GM12878 (cell line): ENCODE measurements at regions not wholly inside any gene's neighbourhood (a gene's known extent, or its start where the extent isn't known, plus 50 kb on each side); places are given as distances from the start of the nearest gene placed in this dataset.

ENCODE experiments used
- ATAC-seq: fragments of 200-7000 bp; cut with Tn5 transposase; 3 replicates; pipeline ENCODE4 v1.9.1; 2020; ENCODE audit warnings: mild to moderate bottlenecking, moderate library complexity
- BruUV-seq: library from RNA; stranded (reverse); fragments of 400-500 nt; replicated peaks from 2 replicates; lab custom pipeline; 2021; lab: Mats Ljungman, UMichigan
- CTCF ChIA-PET: fragments of 300-600 bp; sonication (Branson Sonifier 250); formaldehyde crosslinking; extraction: SDS; loops from one replicate; lab custom pipeline; 2021; ENCODE audit warnings: inconsistent platforms; lab: Yijun Ruan, JAX
- POLR2A ChIA-PET: fragments of 350-600 bp; formaldehyde crosslinking; extraction: SDS; loops from one replicate; lab custom pipeline; 2021; ENCODE audit warnings: inconsistent platforms; lab: Charles Lee
- RAD21 ChIA-PET: fragments of 300-600 bp; sonication (Branson Sonifier 250); formaldehyde crosslinking; loops from one replicate; lab custom pipeline; 2023; ENCODE audit warnings: antibody characterized with exemption; ENCODE audit not compliant: unreplicated experiment; lab: Charles Lee
- SMC1A ChIA-PET: fragments of 300-600 bp; sonication (Branson Sonifier 250); formaldehyde crosslinking; loops from one replicate; lab custom pipeline; 2023; ENCODE audit not compliant: unreplicated experiment, uncharacterized antibody; lab: Charles Lee
- DNase-seq: peaks from one replicate; pipeline ENCODE4 v3.0.0-alpha.2; 2011; ENCODE audit warnings: low read depth, low spot score
- FAIRE-seq: peaks from 3 replicates; lab custom pipeline; 2011; peaks lifted over from hg19 to GRCh38; lab: Jason Lieb, UNC
- H2AFZ ChIP-seq: 2 replicates; pipeline ENCODE4 v1.6.0; 2011; ENCODE audit warnings: low read depth, low read length, control low read depth; ENCODE audit not compliant: control insufficient read depth
- H3K27ac ChIP-seq: 2 replicates; pipeline ENCODE4 v1.5.1; 2011; ENCODE audit warnings: control low read depth; ENCODE audit not compliant: control insufficient read depth, insufficient read depth
- H3K27me3 ChIP-seq, 2 experiments: replicated peaks in 1 of 2; 2 replicates each; pipeline versions ENCODE4 v1.6.0 to v1.6.1; 2011; ENCODE audit warnings: low read length in 1 of 2; ENCODE audit not compliant: control insufficient read depth in 2 of 2, insufficient read depth in 2 of 2
- H3K36me3 ChIP-seq, 2 experiments: 2 replicates each; pipeline ENCODE4 v1.5.1; 2011; ENCODE audit warnings: low read length in 1 of 2; ENCODE audit not compliant: control insufficient read depth in 2 of 2, insufficient read depth in 2 of 2
- H3K4me1 ChIP-seq: 2 replicates; pipeline ENCODE4 v1.6.1; 2011; ENCODE audit warnings: mild to moderate bottlenecking, low read length, moderate library complexity, mixed read lengths; ENCODE audit not compliant: control insufficient read depth, insufficient read depth
- H3K4me2 ChIP-seq: 2 replicates; pipeline ENCODE4 v1.6.0; 2011; ENCODE audit warnings: control low read depth; ENCODE audit not compliant: control insufficient read depth, insufficient read depth
- H3K4me3 ChIP-seq: fragments of 200-600 bp; sonication (generic); 2 replicates; pipeline ENCODE4 v1.5.1; 2016
- H3K79me2 ChIP-seq: 2 replicates; pipeline ENCODE4 v1.6.0; 2011; ENCODE audit warnings: low read length; ENCODE audit not compliant: control insufficient read depth, insufficient read depth
- H3K9ac ChIP-seq: 2 replicates; pipeline ENCODE4 v1.8.0; 2011; ENCODE audit warnings: low read length, control low read depth, mixed read lengths; ENCODE audit not compliant: control insufficient read depth, insufficient read depth
- H3K9me3 ChIP-seq: replicated peaks from 3 replicates; pipeline ENCODE4 v1.5.1; 2011; ENCODE audit warnings: mild to moderate bottlenecking, low read length; ENCODE audit not compliant: control insufficient read depth, insufficient read depth
- H4K20me1 ChIP-seq: 2 replicates; pipeline ENCODE4 v1.6.0; 2011; ENCODE audit not compliant: control insufficient read depth, insufficient read depth
- ATF7 ChIP-seq: fragments of 450-650 bp; IDR thresholded peaks from 2 replicates; pipeline ENCODE4 v1.6.1; 2016; ENCODE audit warnings: low read depth, mild to moderate bottlenecking
- CEBPZ ChIP-seq: fragments of 150-350 bp; IDR thresholded peaks from 2 replicates; pipeline ENCODE4 v1.6.1; 2016; ENCODE audit warnings: low read depth, low read length
- EZH2 ChIP-seq: IDR thresholded peaks from 2 replicates; pipeline ENCODE4 v1.6.1; 2012; ENCODE audit warnings: low read depth, mild to moderate bottlenecking, control low read depth, inconsistent platforms, low read length, borderline replicate concordance; ENCODE audit not compliant: control insufficient read depth
- IKZF2 ChIP-seq, 2 experiments: fragments of 450-650 bp; IDR thresholded peaks; 2 replicates each; pipeline ENCODE4 v1.6.1; 2017; ENCODE audit warnings: mild to moderate bottlenecking in 2 of 2, moderate library complexity in 2 of 2
- PBX3 ChIP-seq: IDR thresholded peaks from 2 replicates; pipeline ENCODE4 v1.6.1; 2011; ENCODE audit warnings: mild to moderate bottlenecking, low read depth, low read length, moderate library complexity; ENCODE audit not compliant: insufficient replicate concordance
- PKNOX1 ChIP-seq: fragments of 450-650 bp; IDR thresholded peaks from 2 replicates; pipeline ENCODE4 v1.6.1; 2016; ENCODE audit warnings: mild to moderate bottlenecking
- SKIL ChIP-seq: fragments of 450-650 bp; IDR thresholded peaks from 2 replicates; pipeline ENCODE4 v1.6.1; 2017; ENCODE audit warnings: mild to moderate bottlenecking, low read depth, inconsistent platforms; ENCODE audit not compliant: poor library complexity, severe bottlenecking
- SMARCA5 ChIP-seq: fragments of 450-650 bp; IDR thresholded peaks from 2 replicates; pipeline ENCODE4 v1.6.1; 2017; ENCODE audit warnings: mild to moderate bottlenecking
- SP1 ChIP-seq: IDR thresholded peaks from one replicate; pipeline ENCODE4 v1.6.1; 2011; ENCODE audit warnings: low read depth, low read length
- ZNF592 ChIP-seq: fragments of 450-650 bp; IDR thresholded peaks from 2 replicates; pipeline ENCODE4 v1.6.1; 2017; ENCODE audit warnings: mild to moderate bottlenecking, moderate library complexity
- in situ Hi-C: fragments of 300-500 bp; cut with MboI; formaldehyde crosslinking; loops from 9 replicates; pipeline ENCODE4 v1.14.3; 2018; ENCODE audit warnings: mixed read lengths
- intact Hi-C: fragments of 100-400 bp; cut with micrococcal nuclease; formaldehyde crosslinking; loops from one replicate; pipeline ENCODE4 v1.14.2; 2022; ENCODE audit not compliant: unreplicated experiment

GRCh38 chr7:88492153-88492552 lies 185.5 kb upstream of the STEAP4 start:
- H3K27me3 ChIP-seq = no peaks in the 10 kb centered on the region
- no peaks in the 10 kb centered on the region for H3K79me2 ChIP-seq
- H2AFZ ChIP-seq = no peak overlapping the region
- FAIRE-seq (no peak), DNase-seq (no peak), ATAC-seq (no peak)
- H3K36me3 ChIP-seq = no peaks in the 10 kb centered on the region
- H3K4me1 ChIP-seq = no peaks in the 10 kb centered on the region
- no peaks in the 10 kb centered on the region for H3K9me3 ChIP-seq
- H3K4me2 ChIP-seq = no peak overlapping the region
- intact Hi-C loops = no loop called here
- H4K20me1 ChIP-seq = no peaks in the 10 kb centered on the region
- in situ Hi-C loops = no loop called here
- H3K4me3 ChIP-seq = no peak overlapping the region
- H3K9ac ChIP-seq = no peak overlapping the region
- no TSS peak for BruUV-seq
- no peak overlapping the region for H3K27ac ChIP-seq
- RAD21 ChIA-PET = no interaction called here
- CTCF ChIA-PET = interaction anchor here (1.3 kb wide), 1 partner anchor 249 kb away, joined by 3 read pairs; no protein-coding TSS in a partner anchor
- SMC1A ChIA-PET = interaction anchor here (0.8 to 1.0 kb wide), 2 partner anchors 26 to 108 kb away, joined by 3 to 4 read pairs; no protein-coding TSS in a partner anchor
- POLR2A ChIA-PET = no interaction called here
- no peak for TF ChIP-seq SP1
- no peak for TF ChIP-seq ZNF592
- no peak for TF ChIP-seq IKZF2 (IDR thresholded peaks at IDR 0.05)
- no peak for TF ChIP-seq PKNOX1
- TF ChIP-seq EZH2 = no peak
- TF ChIP-seq SKIL = no peak
- TF ChIP-seq CEBPZ = no peak
- TF ChIP-seq PBX3 = no peak
- no peak for TF ChIP-seq SMARCA5
- no peak for TF ChIP-seq ATF7
